ENCODE measurements at regions not wholly inside any gene's neighbourhood (a gene's known extent, or its start where the extent isn't known, plus 50 kb on each side); places are given as distances from the start of the nearest gene placed in this dataset.
"Not testable (repeated sequence)": the region's sequence is repeated elsewhere in the genome, so short reads cannot be mapped to it uniquely, and the experiment has no call there.

GRCh38 chr15:34528055-34528754 lies 55.2 kb downstream of the GOLGA8B start:
- H3K9me3 Mint-ChIP-seq, DNase-seq, H3K4me3 Mint-ChIP-seq, H3K4me1 Mint-ChIP-seq, H3K27me3 Mint-ChIP-seq, H3K27ac Mint-ChIP-seq, H3K36me3 Mint-ChIP-seq: not testable (repeated sequence)

- H3K27me3 Mint-ChIP-seq, H3K4me1 Mint-ChIP-seq, H3K9me3 Mint-ChIP-seq, H3K27ac Mint-ChIP-seq, H3K4me3 Mint-ChIP-seq, H3K36me3 Mint-ChIP-seq, DNase-seq: not testable (repeated sequence)
These were observed 55.8 kb downstream of the GOLGA8B start for GRCh38 chr15:34527641-34528040.

- H3K36me3 Mint-ChIP-seq, H3K27ac Mint-ChIP-seq, H3K27me3 Mint-ChIP-seq, DNase-seq, H3K4me1 Mint-ChIP-seq, H3K9me3 Mint-ChIP-seq, H3K4me3 Mint-ChIP-seq: not testable (repeated sequence)
These were observed 59.6 kb downstream of the GOLGA8B start for GRCh38 chr15:34523849-34524248.

- H3K27ac Mint-ChIP-seq, DNase-seq, H3K27me3 Mint-ChIP-seq, H3K9me3 Mint-ChIP-seq, H3K4me1 Mint-ChIP-seq, H3K36me3 Mint-ChIP-seq, H3K4me3 Mint-ChIP-seq: not testable (repeated sequence)
These were observed 60.9 kb downstream of the GOLGA8B start for GRCh38 chr15:34522601-34523000.

GRCh38 chr15:34521802-34522485 lies 61.5 kb downstream of the GOLGA8B start:
- not testable (repeated sequence) for H3K36me3 Mint-ChIP-seq, H3K9me3 Mint-ChIP-seq, DNase-seq, H3K4me3 Mint-ChIP-seq, H3K4me1 Mint-ChIP-seq, H3K27ac Mint-ChIP-seq
- peaks cover 10% of the 10 kb centered on the region for H3K27me3 Mint-ChIP-seq

GRCh38 chr15:34520566-34520965 lies 62.9 kb downstream of the GOLGA8B start:
- no peaks in the 10 kb centered on the region for H3K36me3 Mint-ChIP-seq
- no peaks in the 10 kb centered on the region for H3K4me1 Mint-ChIP-seq
- H3K27ac Mint-ChIP-seq = no peak overlapping the region
- H3K4me3 Mint-ChIP-seq = no peak overlapping the region
- H3K9me3 Mint-ChIP-seq = no peaks in the 10 kb centered on the region
- DNase-seq = no peak
- peaks cover 24% of the 10 kb centered on the region for H3K27me3 Mint-ChIP-seq

GRCh38 chr15:34520010-34520409 lies 63.4 kb downstream of the GOLGA8B start:
- not testable (repeated sequence) for H3K36me3 Mint-ChIP-seq, H3K4me3 Mint-ChIP-seq, H3K27ac Mint-ChIP-seq

GRCh38 chr15:34514251-34514670 lies 69.2 kb downstream of the GOLGA8B start:
- Mint-ChIP-seq H3K9me3 (no peaks in the 10 kb centered on the region), H3K4me3 (peak overlapping the region; percentile 80), H3K36me3 (no peaks in the 10 kb centered on the region), H3K27ac (no peak overlapping the region), H3K27me3 (peaks cover 69% of the 10 kb centered on the region), H3K4me1 (peaks cover 16% of the 10 kb centered on the region)
- DNase-seq = peak; percentile 47

More at GRCh38 chr15:34520010-34520409, 63.4 kb downstream of the GOLGA8B start:
- not testable (repeated sequence) for H3K9me3 Mint-ChIP-seq, H3K4me1 Mint-ChIP-seq, DNase-seq
- H3K27me3 Mint-ChIP-seq = peaks cover 29% of the 10 kb centered on the region

GRCh38 chr15:34512628-34513027 lies 70.8 kb downstream of the GOLGA8B start:
- Mint-ChIP-seq H3K4me3 (no peak overlapping the region), H3K4me1 (peaks cover 16% of the 10 kb centered on the region)

GRCh38 chr15:34501131-34501530 lies 63.5 kb upstream of the GOLGA8A start:
- no peaks in the 10 kb centered on the region for H3K4me1 Mint-ChIP-seq
- no peak overlapping the region for H3K27ac Mint-ChIP-seq
- no peaks in the 10 kb centered on the region for H3K9me3 Mint-ChIP-seq
- DNase-seq = no peak
- peaks cover 60% of the 10 kb centered on the region for H3K27me3 Mint-ChIP-seq
- H3K4me3 Mint-ChIP-seq = no peak overlapping the region
- no peaks in the 10 kb centered on the region for H3K36me3 Mint-ChIP-seq

More at GRCh38 chr15:34512628-34513027, 70.8 kb downstream of the GOLGA8B start:
- Mint-ChIP-seq H3K36me3 (no peaks in the 10 kb centered on the region), H3K27ac (no peak overlapping the region), H3K27me3 (peaks cover 76% of the 10 kb centered on the region), H3K9me3 (no peaks in the 10 kb centered on the region)
- DNase-seq = no peak

- peaks cover 85% of the 10 kb centered on the region for H3K27me3 Mint-ChIP-seq
- DNase-seq = no peak
- peaks cover 4% of the 10 kb centered on the region for H3K36me3 Mint-ChIP-seq
- no peak overlapping the region for H3K4me3 Mint-ChIP-seq
- H3K9me3 Mint-ChIP-seq = peaks cover 4% of the 10 kb centered on the region
- H3K4me1 Mint-ChIP-seq = peaks cover 6% of the 10 kb centered on the region
- H3K27ac Mint-ChIP-seq = no peak overlapping the region
These were observed 58.8 kb upstream of the GOLGA8A start for GRCh38 chr15:34496207-34496995.

GRCh38 chr15:34495707-34496106 lies 58.1 kb upstream of the GOLGA8A start:
- not testable (repeated sequence) for H3K27ac Mint-ChIP-seq, H3K4me1 Mint-ChIP-seq, H3K4me3 Mint-ChIP-seq, H3K36me3 Mint-ChIP-seq, DNase-seq
- Mint-ChIP-seq H3K9me3 (peaks cover 10% of the 10 kb centered on the region), H3K27me3 (peaks cover 86% of the 10 kb centered on the region)

GRCh38 chr15:34494084-34494399 lies 56.4 kb upstream of the GOLGA8A start:
- H3K4me1 Mint-ChIP-seq = peaks cover 9% of the 10 kb centered on the region
- H3K27ac Mint-ChIP-seq = no peak overlapping the region
- no peak overlapping the region for H3K4me3 Mint-ChIP-seq
- DNase-seq = no peak
- H3K27me3 Mint-ChIP-seq = peaks cover 86% of the 10 kb centered on the region
- H3K36me3 Mint-ChIP-seq = peaks cover 4% of the 10 kb centered on the region
- peaks cover 12% of the 10 kb centered on the region for H3K9me3 Mint-ChIP-seq

GRCh38 chr15:34493001-34493400 lies 55.4 kb upstream of the GOLGA8A start:
- Mint-ChIP-seq H3K9me3 (peaks cover 12% of the 10 kb centered on the region), H3K27ac (no peak overlapping the region), H3K4me1 (peaks cover 9% of the 10 kb centered on the region), H3K4me3 (no peak overlapping the region), H3K27me3 (peaks cover 92% of the 10 kb centered on the region), H3K36me3 (peaks cover 4% of the 10 kb centered on the region)
- no peak for DNase-seq

- not testable (repeated sequence) for H3K36me3 Mint-ChIP-seq, H3K4me1 Mint-ChIP-seq, H3K27ac Mint-ChIP-seq, H3K4me3 Mint-ChIP-seq, DNase-seq
- Mint-ChIP-seq H3K27me3 (peaks cover 92% of the 10 kb centered on the region), H3K9me3 (peaks cover 12% of the 10 kb centered on the region)
These were observed 53.9 kb upstream of the GOLGA8A start for GRCh38 chr15:34491488-34491887.

Measured in activated naive CD8-positive, alpha-beta T cell treated with anti-CD3 and anti-CD28 coated beads for 36 hours (primary cell).